ENCODE measurements at regions not wholly inside any gene's neighbourhood (a gene's known extent, or its start where the extent isn't known, plus 50 kb on each side); places are given as distances from the start of the nearest gene placed in this dataset.
"Not testable (repeated sequence)": the region's sequence is repeated elsewhere in the genome, so short reads cannot be mapped to it uniquely, and the experiment has no call there.

DNA sequence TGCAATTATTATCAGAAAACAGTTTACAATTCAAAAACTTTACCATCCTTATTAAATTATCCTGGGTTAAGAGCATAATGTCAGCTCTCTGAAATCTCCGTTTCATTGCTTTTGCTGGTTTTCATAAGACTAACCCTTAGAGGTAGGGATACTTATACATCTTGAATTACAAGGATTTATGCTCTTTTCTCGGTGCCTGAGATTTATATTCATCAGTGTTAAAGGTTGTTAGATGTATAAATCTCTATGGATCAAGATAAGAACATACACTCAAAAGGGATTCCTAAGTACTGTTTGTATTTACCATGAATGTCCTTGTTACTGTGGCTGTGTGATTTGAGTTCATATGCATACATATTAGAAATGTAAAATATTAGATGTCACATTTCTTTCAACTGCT, 684.7 kb downstream of the EFNA5 start:
- intact Hi-C loops (cut with DNase I), result no loop called here
- H3K4me3 ChIP-seq, result no peak overlapping the region
- no peak for DNase-seq
- WGBS, 2 donors, result 24 to 36% methylated on average over 2 of the region's 2 CpGs
- TF ChIP-seq POLR2AphosphoS5 (IDR thresholded peaks at IDR 0.05) (no peak), POLR2A (IDR thresholded peaks at IDR 0.05) (no peak), EP300 (IDR thresholded peaks at IDR 0.05) (no peak), CTCF (IDR thresholded peaks at IDR 0.05) (no peak)
- H3K4me1 ChIP-seq, result no peaks in the 10 kb centered on the region
- H3K27ac ChIP-seq, result no peak overlapping the region
- no peaks in the 10 kb centered on the region for H3K9me3 ChIP-seq
- no peaks in the 10 kb centered on the region for H3K27me3 ChIP-seq
- no peaks in the 10 kb centered on the region for H3K36me3 ChIP-seq

DNA sequence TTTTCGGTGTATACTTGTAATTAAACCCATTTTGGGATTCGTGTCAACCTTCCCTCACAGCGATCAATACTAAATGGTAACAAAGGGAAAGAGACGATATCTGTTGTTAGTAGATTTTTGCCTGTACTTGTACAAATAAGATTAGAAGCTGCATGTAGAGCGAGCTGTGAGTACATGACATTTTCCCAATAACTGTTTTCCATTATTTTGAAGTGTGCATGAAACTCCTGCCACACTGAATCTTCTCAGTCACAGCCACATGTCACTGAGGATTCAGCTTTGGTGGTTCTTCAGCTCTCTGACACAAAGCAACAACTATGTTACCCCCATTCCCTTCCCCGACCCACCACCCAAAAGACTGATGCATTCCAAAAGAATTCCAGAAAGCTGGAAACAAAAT, 685.6 kb downstream of the EFNA5 start:
- H3K27ac ChIP-seq, result no peak overlapping the region
- TF ChIP-seq CTCF (IDR thresholded peaks at IDR 0.05), result no peak
- TF ChIP-seq POLR2AphosphoS5 (IDR thresholded peaks at IDR 0.05), result no peak
- TF ChIP-seq POLR2A (IDR thresholded peaks at IDR 0.05), result no peak
- no peak for TF ChIP-seq EP300 (IDR thresholded peaks at IDR 0.05)
- intact Hi-C loops (cut with DNase I), result no loop called here
- H3K4me3 ChIP-seq, result no peak overlapping the region
- H3K9me3 ChIP-seq, result no peaks in the 10 kb centered on the region
- H3K27me3 ChIP-seq, result no peaks in the 10 kb centered on the region
- H3K36me3 ChIP-seq, result no peaks in the 10 kb centered on the region
- WGBS, 2 donors, result 71 to 75% methylated on average over 6 of the region's 6 CpGs
- no peaks in the 10 kb centered on the region for H3K4me1 ChIP-seq
- no peak for DNase-seq

GRCh38 chr5:106979178-106979577, 691.6 kb downstream of the EFNA5 start:
- H3K4me1 ChIP-seq; H3K9me3 ChIP-seq; H3K27me3 ChIP-seq; H3K4me3 ChIP-seq; DNase-seq; intact Hi-C loops (cut with DNase I); H3K36me3 ChIP-seq; H3K27ac ChIP-seq: not testable (repeated sequence)
- WGBS, 2 donors, result 90 to 92% methylated on average over 11 of the region's 11 CpGs

DNA sequence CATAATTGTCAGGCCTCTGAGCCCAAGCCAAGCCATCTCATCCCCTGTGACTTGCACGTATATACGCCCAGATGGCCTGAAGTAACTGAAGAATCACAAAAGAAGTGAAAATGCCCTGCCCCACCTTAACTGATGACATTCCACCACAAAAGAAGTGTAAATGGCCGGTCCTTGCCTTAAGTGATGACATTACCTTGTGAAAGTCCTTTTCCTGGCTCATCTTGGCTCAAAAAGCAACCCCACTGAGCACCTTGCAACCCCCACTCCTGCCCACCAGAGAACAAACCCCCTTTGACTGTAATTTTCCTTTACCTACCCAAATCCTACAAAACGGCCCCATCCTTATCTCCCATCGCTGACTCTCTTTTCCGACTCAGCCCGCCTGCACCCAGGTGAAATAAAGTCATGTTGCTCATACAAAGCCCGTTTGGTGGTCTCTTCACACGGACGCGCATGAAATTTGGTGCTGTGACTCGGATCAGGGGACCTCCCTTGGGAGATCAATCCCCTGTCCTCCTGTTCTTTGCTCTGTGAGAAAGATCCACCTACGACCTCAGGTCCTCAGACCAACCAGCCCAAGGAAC, 692.1 kb downstream of the EFNA5 start:
- H3K36me3 ChIP-seq; H3K4me1 ChIP-seq; H3K9me3 ChIP-seq; H3K27me3 ChIP-seq; H3K27ac ChIP-seq; DNase-seq; H3K4me3 ChIP-seq; intact Hi-C loops (cut with DNase I): not testable (repeated sequence)
- 89 to 91% methylated on average over 13 of the region's 13 CpGs for WGBS, 2 donors

DNA sequence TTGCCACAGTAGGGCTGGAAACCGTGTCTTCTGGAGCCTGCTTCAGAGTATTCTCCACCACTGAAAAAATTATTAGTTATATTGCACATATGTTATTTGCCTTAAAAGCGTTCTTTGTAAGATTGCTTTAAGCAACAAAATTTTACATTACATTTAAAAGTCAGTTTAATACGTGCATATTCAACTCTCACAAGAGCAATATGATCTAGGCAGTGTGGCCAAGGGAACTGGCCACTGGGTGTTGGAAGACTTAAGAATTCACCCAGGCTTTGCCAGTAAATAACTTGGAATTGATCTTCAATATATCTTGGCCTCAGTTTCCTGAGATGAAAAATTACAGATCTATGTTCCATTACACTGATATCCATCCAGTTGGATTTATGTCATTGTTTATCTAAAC, 694.4 kb downstream of the EFNA5 start:
- no peak for TF ChIP-seq CTCF (IDR thresholded peaks at IDR 0.05)
- TF ChIP-seq POLR2AphosphoS5 (IDR thresholded peaks at IDR 0.05), result no peak
- no peak for TF ChIP-seq POLR2A (IDR thresholded peaks at IDR 0.05)
- TF ChIP-seq EP300 (IDR thresholded peaks at IDR 0.05), result no peak
- no peak overlapping the region for H3K4me3 ChIP-seq
- intact Hi-C loops (cut with DNase I), result no loop called here

GRCh38 chr5:106974272-106974671, 696.5 kb downstream of the EFNA5 start:
- Histone ChIP-seq H3K27me3 (no peaks in the 10 kb centered on the region), H3K27ac (no peak overlapping the region), H3K36me3 (no peaks in the 10 kb centered on the region), H3K4me1 (peaks cover 0 to 7% (median 4%) of the 10 kb centered on the region in 4 donors), H3K4me3 (no peak overlapping the region), H3K9me3 (no peaks in the 10 kb centered on the region)
- TF ChIP-seq POLR2AphosphoS5 (IDR thresholded peaks at IDR 0.05) (no peak), POLR2A (IDR thresholded peaks at IDR 0.05) (no peak), CTCF (IDR thresholded peaks at IDR 0.05) (no peak), EP300 (IDR thresholded peaks at IDR 0.05) (no peak)
- DNase-seq, result no peak
- 63 to 66% methylated on average over 2 of the region's 2 CpGs for whole genome bisulfite sequencing, 2 donors
- intact Hi-C loops (cut with DNase I), result no loop called here

More for the DNA sequence above, 694.4 kb downstream of the EFNA5 start:
- no peak for DNase-seq
- no peak overlapping the region for H3K27ac ChIP-seq
- H3K4me1 ChIP-seq, result peaks cover 0 to 7% (median 4%) of the 10 kb centered on the region in 4 donors
- H3K27me3 ChIP-seq, result no peaks in the 10 kb centered on the region
- H3K36me3 ChIP-seq, result no peaks in the 10 kb centered on the region
- WGBS, 2 donors, result 87 to 94% methylated on average over 3 of the region's 3 CpGs
- no peaks in the 10 kb centered on the region for H3K9me3 ChIP-seq

All from sigmoid colon (tissue), 6 donors.